ENCODE measurements at regions not wholly inside any gene's neighbourhood (a gene's known extent, or its start where the extent isn't known, plus 50 kb on each side); places are given as distances from the start of the nearest gene placed in this dataset.

GRCh38 chr7:98474558-98474957 is 73.7 kb upstream of the BAIAP2L1 start:
- ChIA-PET POLR2A (ENCODE audit: partially characterized antibody) (interaction anchor here (1.2 kb wide), 1 partner anchor 16 kb away, joined by 3 read pairs; no protein-coding TSS in a partner anchor), CTCF (ENCODE audit: partially characterized antibody) (interaction anchor here (1.0 kb wide), 1 partner anchor 17 kb away, joined by 3 read pairs; no protein-coding TSS in a partner anchor)
- H3K23me2 ChIP-seq (ENCODE audit: low read depth, low read length), result peaks cover 3% of the 10 kb centered on the region; the same call in 1 of the 2 replicates

More at GRCh38 chr7:98474558-98474957, 73.7 kb upstream of the BAIAP2L1 start:
- Histone ChIP-seq H2BK5ac (ENCODE audit: low read depth, low read length) (no peak overlapping the region), H2BK20ac (ENCODE audit: low read length) (no peak overlapping the region), H2AFZ (ENCODE audit: low read length) (no peak overlapping the region), H2BK12ac (ENCODE audit: low read depth, low read length) (no peak overlapping the region), H3K4me1 (replicated peaks in 1 of 4; ENCODE audit: control insufficient read depth in 3 of 4, insufficient read depth in 4 of 4, low read length in 3 of 4) (peaks cover 0 to 5% (median 2%) of the 10 kb centered on the region in 4 experiments; a peak in 3 of 7 replicates), H3K56ac (replicated peaks; ENCODE audit: insufficient read length, low read depth, low read length) (no peak overlapping the region), H4K20me1 (replicated peaks in 1 of 2; ENCODE audit: control insufficient read depth in 1 of 2, insufficient read depth in 2 of 2, low read length in 2 of 2) (no peaks in the 10 kb centered on the region), H3K27ac (ENCODE audit: low read depth, low read length) (no peak overlapping the region), H3K9ac (replicated peaks in 1 of 4; ENCODE audit: extremely low read depth in 1 of 4, low read depth in 3 of 4, low read length in 3 of 4) (no peak overlapping the region), H3K79me2 (ENCODE audit: control insufficient read depth in 1 of 2, insufficient read depth in 2 of 2, low read length in 2 of 2) (no peaks in the 10 kb centered on the region), H2BK15ac (ENCODE audit: low read length) (no peak overlapping the region), H2AK5ac (ENCODE audit: low read depth, low read length) (no peak overlapping the region), H3K4ac (replicated peaks; ENCODE audit: insufficient read length, low read depth, low read length) (no peak overlapping the region), H3K27me3 (replicated peaks in 1 of 4; ENCODE audit: control insufficient read depth in 3 of 4, extremely low read depth in 1 of 4, insufficient read depth in 3 of 4, low read length in 3 of 4) (no peaks in the 10 kb centered on the region; a peak in 3 of 7 replicates), H3K36me3 (ENCODE audit: control insufficient read depth in 2 of 4, insufficient read depth in 4 of 4, low read length in 3 of 4) (no peaks in the 10 kb centered on the region), H3K79me1 (ENCODE audit: low read depth, low read length) (no peaks in the 10 kb centered on the region), H3K4me3 (ENCODE audit: extremely low read depth in 1 of 4, insufficient read depth in 2 of 4, low read depth in 3 of 4, low read length in 4 of 4) (no peak overlapping the region), H3K9me3 (ENCODE audit: insufficient read depth in 2 of 2, low read depth in 1 of 2, low read length in 1 of 2) (no peaks in the 10 kb centered on the region), H3K23ac (ENCODE audit: insufficient read length) (no peak overlapping the region), H3K18ac (ENCODE audit: extremely low read depth, low read length) (no peak overlapping the region), H4K91ac (replicated peaks; ENCODE audit: insufficient read length, low read length) (no peak overlapping the region), H4K5ac (ENCODE audit: insufficient read length, low read depth, low read length) (no peak overlapping the region), H3K14ac (ENCODE audit: insufficient read length) (no peak overlapping the region), H2BK120ac (replicated peaks; ENCODE audit: low read depth, low read length) (no peak overlapping the region), H3K4me2 (ENCODE audit: insufficient read depth in 1 of 2, low read depth in 2 of 2, low read length in 2 of 2) (no peak overlapping the region), H4K8ac (ENCODE audit: extremely low read depth, insufficient read depth, low read length) (no peak overlapping the region)
- DNase-seq (ENCODE audit: low read depth in 1 of 2, low spot score in 2 of 2) (no peak), FAIRE-seq (no peak)
- 88% methylated on average over 7 of the region's 7 CpGs; no CpG with 5 or more reads in 1 of the 2 experiments for WGBS, 2 experiments (ENCODE audit: extremely low coverage in 1 of 2, insufficient coverage in 1 of 2, insufficient read length in 1 of 2, insufficient replicate concordance in 2 of 2, low coverage in 1 of 2, low lambda C conversion rate in 2 of 2, missing lambda C conversion rate in 1 of 2)
- TF ChIP-seq JUN (IDR thresholded peaks at IDR 0.05; ENCODE audit: low read depth, low read length) (no peak), MAX (IDR thresholded peaks at IDR 0.05) (no peak), SIN3A (conservative IDR thresholded peaks at IDR 0.05 in 1 of 2, IDR thresholded peaks at IDR 0.05 in 1 of 2; ENCODE audit: low read depth in 1 of 2, low read length in 2 of 2) (no peak), SIRT6 (IDR thresholded peaks at IDR 0.05; ENCODE audit: low read length) (no peak), TCF12 (IDR thresholded peaks at IDR 0.05; ENCODE audit: low read depth, low read length) (no peak), RAD21 (IDR thresholded peaks at IDR 0.05 in 1 of 2, conservative IDR thresholded peaks at IDR 0.05 in 1 of 2; ENCODE audit: low read depth in 2 of 2, low read length in 2 of 2) (no peak), CTBP2 (IDR thresholded peaks at IDR 0.05; ENCODE audit: borderline replicate concordance, insufficient read depth, insufficient read length, low read length) (no peak), POU5F1 (IDR thresholded peaks at IDR 0.05; ENCODE audit: low read depth, low read length) (no peak), HDAC6 (IDR thresholded peaks at IDR 0.05; ENCODE audit: low read depth, low read length) (no peak), EGR1 (IDR thresholded peaks at IDR 0.05; ENCODE audit: borderline replicate concordance, low read depth, low read length) (no peak), PHF8 (conservative IDR thresholded peaks at IDR 0.05; ENCODE audit: low read depth, low read length) (no peak), POLR2AphosphoS5 (IDR thresholded peaks at IDR 0.05; ENCODE audit: low read depth, low read length) (no peak), CREB1 (IDR thresholded peaks at IDR 0.05) (no peak), GTF2F1 (IDR thresholded peaks at IDR 0.05; ENCODE audit: borderline replicate concordance, low read depth, low read length) (no peak), TBP (IDR thresholded peaks at IDR 0.05; ENCODE audit: low read depth, low read length) (no peak)
